ENCODE measurements at regions not wholly inside any gene's neighbourhood (a gene's known extent, or its start where the extent isn't known, plus 50 kb on each side); places are given as distances from the start of the nearest gene placed in this dataset.

GRCh38 chr1:18015719-18016118 lies 91.9 kb upstream of the IGSF21 start:
- no peak for DNase-seq (ENCODE audit: low spot score)

GRCh38 chr1:18018366-18018765 lies 89.2 kb upstream of the IGSF21 start:
- DNase-seq (ENCODE audit: low spot score), result no peak

- DNase-seq (ENCODE audit: low spot score), result no peak
Measured at GRCh38 chr1:18020021-18020817, 87.4 kb upstream of the IGSF21 start.

- no peak for DNase-seq (ENCODE audit: low spot score)
Measured at GRCh38 chr1:18021242-18021641, 86.4 kb upstream of the IGSF21 start.

GRCh38 chr1:18032172-18032859 lies 75.3 kb upstream of the IGSF21 start:
- no peak for DNase-seq (ENCODE audit: low spot score)

GRCh38 chr1:18035145-18035544 lies 72.5 kb upstream of the IGSF21 start:
- DNase-seq (ENCODE audit: low spot score), result no peak

- no peak for DNase-seq (ENCODE audit: low spot score)
Measured at GRCh38 chr1:18037651-18038050, 69.9 kb upstream of the IGSF21 start.

- no peak for DNase-seq (ENCODE audit: low spot score)
Measured at GRCh38 chr1:18038051-18038450, 69.5 kb upstream of the IGSF21 start.

GRCh38 chr1:18039102-18039501 lies 68.5 kb upstream of the IGSF21 start:
- DNase-seq (ENCODE audit: low spot score), result no peak

GRCh38 chr1:18041102-18041501 lies 66.5 kb upstream of the IGSF21 start:
- DNase-seq (ENCODE audit: low spot score), result no peak

GRCh38 chr1:18041685-18042355 lies 65.8 kb upstream of the IGSF21 start:
- no peak for DNase-seq (ENCODE audit: low spot score)

- no peak for DNase-seq (ENCODE audit: low spot score)
Measured at GRCh38 chr1:18043871-18044270, 63.7 kb upstream of the IGSF21 start.

- no peak for DNase-seq (ENCODE audit: low spot score)
Measured at GRCh38 chr1:18045203-18045602, 62.4 kb upstream of the IGSF21 start.

- DNase-seq (ENCODE audit: low spot score), result no peak
Measured at GRCh38 chr1:18045621-18046020, 62.0 kb upstream of the IGSF21 start.

- DNase-seq (ENCODE audit: low spot score), result no peak
Measured at GRCh38 chr1:18047122-18047521, 60.5 kb upstream of the IGSF21 start.

GRCh38 chr1:18049228-18049627 lies 58.4 kb upstream of the IGSF21 start:
- no peak for DNase-seq (ENCODE audit: low spot score)

GRCh38 chr1:18052671-18053070 lies 54.9 kb upstream of the IGSF21 start:
- no peak for DNase-seq (ENCODE audit: low spot score)

- no peak for DNase-seq (ENCODE audit: low spot score)
Measured at GRCh38 chr1:18055156-18055555, 52.4 kb upstream of the IGSF21 start.

GRCh38 chr1:18056545-18056944 lies 51.1 kb upstream of the IGSF21 start:
- no peak for DNase-seq (ENCODE audit: low spot score)

- no peak for DNase-seq (ENCODE audit: low spot score)
Measured at GRCh38 chr1:18057623-18058022, 50.0 kb upstream of the IGSF21 start.
